Muscle of leg (tissue), 3 donors: ENCODE measurements at regions not wholly inside any gene's neighbourhood (a gene's known extent, or its start where the extent isn't known, plus 50 kb on each side); places are given as distances from the start of the nearest gene placed in this dataset.
A peak's percentile ranks its signal among the peaks of the same experiment; 100 is the strongest.

Experiments used
- DNase-seq: peaks from one replicate; pipeline ENCODE4 v3.0.0; 2013
- H3K27ac ChIP-seq: one replicate; pipeline ENCODE4 v1.5.1; 2013; ENCODE audit warnings: mild to moderate bottlenecking, low read length, control low read depth
- H3K27me3 ChIP-seq: one replicate; pipeline ENCODE4 v1.6.1; 2013; ENCODE audit warnings: low read length; ENCODE audit not compliant: control insufficient read depth, insufficient read depth
- H3K36me3 ChIP-seq: one replicate; pipeline ENCODE4 v1.6.1; 2013; ENCODE audit warnings: low read length; ENCODE audit not compliant: control insufficient read depth, insufficient read depth
- H3K4me1 ChIP-seq: one replicate; pipeline ENCODE4 v1.6.1; 2013; ENCODE audit warnings: low read length; ENCODE audit not compliant: control insufficient read depth, insufficient read depth
- H3K4me3 ChIP-seq: one replicate; pipeline ENCODE4 v1.5.1; 2013; ENCODE audit warnings: low read length, control low read depth
- H3K9me3 ChIP-seq: replicated peaks from 2 replicates; pipeline ENCODE4 v1.6.1; 2013; ENCODE audit warnings: low read depth, low read length; ENCODE audit not compliant: control insufficient read depth
- WGBS: methylation state at CpG from one replicate; pipeline ENCODE4 v1.1.5; 2013; ENCODE audit warnings: missing lambda C conversion rate; ENCODE audit not compliant: insufficient coverage; 5-methylcytosine and 5-hydroxymethylcytosine counted together

- H3K36me3 ChIP-seq, result peaks cover 29% of the 10 kb centered on the region
- peaks cover 5% of the 10 kb centered on the region for H3K27me3 ChIP-seq
- peaks cover 5% of the 10 kb centered on the region for H3K4me1 ChIP-seq
- no peak overlapping the region for H3K27ac ChIP-seq
- peak; percentile 85 for DNase-seq
- WGBS, result under 1% methylated on average over 51 of the region's 56 CpGs
- peak overlapping the region; percentile 52 for H3K4me3 ChIP-seq
- no peaks in the 10 kb centered on the region for H3K9me3 ChIP-seq
These were observed 172.8 kb upstream of the ZNF267 start for GRCh38 chr16:31700530-31701388.

- WGBS, result 63% methylated on average over 3 of the region's 3 CpGs
- Histone ChIP-seq H3K27me3 (peaks cover 5% of the 10 kb centered on the region), H3K36me3 (peaks cover 38% of the 10 kb centered on the region), H3K27ac (no peak overlapping the region), H3K9me3 (no peaks in the 10 kb centered on the region), H3K4me3 (no peak overlapping the region), H3K4me1 (peaks cover 5% of the 10 kb centered on the region)
- no peak for DNase-seq
These were observed 171.9 kb upstream of the ZNF267 start for GRCh38 chr16:31701734-31702133.

DNA sequence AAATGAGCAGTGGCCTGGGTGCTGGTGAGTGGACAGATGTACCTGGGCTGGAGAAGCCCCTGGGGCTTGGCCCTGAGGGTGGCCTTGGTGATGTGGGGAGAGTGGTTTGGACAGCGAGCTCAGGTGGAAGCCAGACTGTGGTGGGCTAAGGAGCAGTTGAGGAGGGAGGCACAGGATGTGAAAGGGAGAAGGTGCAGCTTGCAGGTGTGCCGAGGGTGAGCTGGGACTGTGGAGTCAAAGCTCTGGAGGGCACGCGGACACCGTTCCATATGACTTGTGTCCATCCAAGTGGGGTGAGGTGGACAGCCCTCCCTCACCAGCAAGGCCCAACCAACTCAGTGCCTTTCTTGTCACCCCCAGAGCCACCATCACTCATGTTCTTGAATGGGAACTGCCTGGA is 170.8 kb upstream of the ZNF267 start:
- H3K36me3 ChIP-seq, result peaks cover 48% of the 10 kb centered on the region
- H3K27me3 ChIP-seq, result peaks cover 5% of the 10 kb centered on the region
- WGBS, result 100% methylated on average over 4 of the region's 5 CpGs
- H3K9me3 ChIP-seq, result no peaks in the 10 kb centered on the region
- H3K4me1 ChIP-seq, result peaks cover 5% of the 10 kb centered on the region
- H3K4me3 ChIP-seq, result no peak overlapping the region
- H3K27ac ChIP-seq, result no peak overlapping the region
- no peak for DNase-seq

DNA sequence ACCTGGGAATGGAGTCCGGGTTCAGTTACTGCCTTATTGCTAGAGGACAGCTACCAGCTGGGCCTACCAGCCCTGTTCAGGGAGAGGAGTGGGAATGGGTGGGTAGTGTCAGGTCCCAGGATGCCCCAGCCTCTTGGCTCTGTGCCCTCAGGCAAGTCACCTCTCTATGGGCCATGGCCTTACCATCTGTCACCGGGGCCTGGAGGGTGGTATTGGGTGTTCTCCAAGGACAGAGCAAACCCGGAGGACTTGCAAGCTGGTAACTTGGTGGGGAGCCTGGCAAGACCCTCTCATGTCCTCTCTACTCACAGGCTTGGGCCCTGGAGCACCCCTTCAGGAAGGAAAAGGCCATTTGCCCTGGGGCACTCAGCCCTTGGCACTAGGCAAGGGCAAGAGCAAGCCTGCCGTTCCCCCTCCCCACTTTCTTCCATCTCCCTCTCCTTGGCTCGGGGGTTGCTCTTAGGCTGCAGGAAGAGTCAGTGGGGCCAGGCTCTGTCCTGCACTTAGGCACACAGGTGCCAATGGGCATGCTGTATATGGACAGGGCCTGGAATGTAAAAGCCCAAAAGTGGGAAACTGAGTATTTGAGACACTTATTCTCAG is 170.0 kb upstream of the ZNF267 start:
- DNase-seq, result no peak
- Histone ChIP-seq H3K4me3 (no peak overlapping the region), H3K36me3 (peaks cover 52% of the 10 kb centered on the region), H3K27ac (no peak overlapping the region), H3K9me3 (no peaks in the 10 kb centered on the region), H3K4me1 (peaks cover 5% of the 10 kb centered on the region), H3K27me3 (peaks cover 5% of the 10 kb centered on the region)
- 88% methylated on average over 1 of the region's 5 CpGs for WGBS

DNA sequence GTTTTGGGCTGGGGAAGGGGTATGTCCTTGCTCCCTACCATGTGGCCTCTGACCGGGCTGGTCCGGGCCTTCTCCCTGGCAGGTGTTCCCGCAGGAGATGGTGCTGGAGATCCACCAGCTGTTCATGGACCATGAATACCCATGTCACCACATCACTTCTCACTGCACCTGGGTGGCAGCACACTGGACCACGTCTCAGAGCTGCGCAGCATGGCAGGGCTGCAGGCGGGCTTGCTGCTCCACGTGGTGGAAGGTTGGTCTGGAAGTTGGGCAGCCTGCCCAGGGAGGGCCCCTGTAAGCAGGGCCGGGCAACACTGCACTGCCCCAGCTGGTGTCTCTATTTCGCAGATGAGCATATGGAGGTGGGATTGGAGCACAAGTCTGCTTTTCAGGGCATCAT is 169.5 kb upstream of the ZNF267 start:
- H3K4me3 ChIP-seq, result no peak overlapping the region
- H3K36me3 ChIP-seq, result peaks cover 53% of the 10 kb centered on the region
- H3K27me3 ChIP-seq, result peaks cover 3% of the 10 kb centered on the region
- no peak overlapping the region for H3K27ac ChIP-seq
- no peaks in the 10 kb centered on the region for H3K9me3 ChIP-seq
- DNase-seq, result no peak
- 85% methylated on average over 5 of the region's 9 CpGs for WGBS
- H3K4me1 ChIP-seq, result peaks cover 5% of the 10 kb centered on the region

- no peak overlapping the region for H3K27ac ChIP-seq
- H3K36me3 ChIP-seq, result peaks cover 54% of the 10 kb centered on the region
- 91% methylated on average over 5 of the region's 5 CpGs for WGBS
- H3K27me3 ChIP-seq, result no peaks in the 10 kb centered on the region
- H3K9me3 ChIP-seq, result no peaks in the 10 kb centered on the region
- no peak for DNase-seq
- H3K4me1 ChIP-seq, result peaks cover 3% of the 10 kb centered on the region
- H3K4me3 ChIP-seq, result no peak overlapping the region
These were observed 168.2 kb upstream of the ZNF267 start for GRCh38 chr16:31705371-31705770.

DNA sequence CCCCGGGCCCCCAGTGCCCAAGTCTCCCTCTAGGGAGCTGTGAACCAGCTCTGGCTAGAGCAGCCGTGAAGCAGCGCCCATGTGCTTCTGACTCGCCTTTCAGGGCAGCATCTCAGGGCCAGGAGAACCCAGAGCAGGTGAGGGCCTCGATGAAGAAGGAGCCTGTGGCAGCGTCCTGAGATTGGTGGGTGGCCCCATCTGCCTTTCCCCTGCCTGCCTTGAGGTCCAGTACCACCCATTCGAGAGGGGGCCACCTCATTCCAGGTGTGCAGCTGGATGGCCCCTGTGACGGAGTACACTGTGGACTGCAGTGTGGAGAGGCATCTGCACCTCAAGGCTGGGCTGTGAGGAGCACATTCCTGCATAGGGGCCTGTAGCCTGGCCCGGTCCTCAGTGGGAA is 167.3 kb upstream of the ZNF267 start:
- Histone ChIP-seq H3K9me3 (no peaks in the 10 kb centered on the region), H3K36me3 (peaks cover 54% of the 10 kb centered on the region), H3K4me1 (peaks cover 3% of the 10 kb centered on the region), H3K27me3 (no peaks in the 10 kb centered on the region), H3K4me3 (no peak overlapping the region), H3K27ac (no peak overlapping the region)
- WGBS, result 91% methylated on average over 7 of the region's 9 CpGs
- no peak for DNase-seq

- DNase-seq, result no peak
- WGBS, result no CpG with 5 or more reads among the region's 4 CpGs
- Histone ChIP-seq H3K36me3 (peaks cover 54% of the 10 kb centered on the region), H3K9me3 (no peaks in the 10 kb centered on the region), H3K27me3 (no peaks in the 10 kb centered on the region), H3K4me1 (no peaks in the 10 kb centered on the region), H3K27ac (no peak overlapping the region), H3K4me3 (no peak overlapping the region)
These were observed 166.7 kb upstream of the ZNF267 start for GRCh38 chr16:31706925-31707324.

GRCh38 chr16:31707743-31708335 is 165.8 kb upstream of the ZNF267 start:
- peaks cover 53% of the 10 kb centered on the region for H3K36me3 ChIP-seq
- over 99% methylated on average over 10 of the region's 10 CpGs for WGBS

GRCh38 chr16:31708348-31708747 is 165.3 kb upstream of the ZNF267 start:
- no peaks in the 10 kb centered on the region for H3K9me3 ChIP-seq
- H3K36me3 ChIP-seq, result peaks cover 49% of the 10 kb centered on the region
- no peaks in the 10 kb centered on the region for H3K27me3 ChIP-seq
- H3K27ac ChIP-seq, result no peak overlapping the region
- peaks cover 3% of the 10 kb centered on the region for H3K4me1 ChIP-seq
- WGBS, result 88% methylated on average over 3 of the region's 8 CpGs
- H3K4me3 ChIP-seq, result no peak overlapping the region
- no peak for DNase-seq

More at GRCh38 chr16:31707743-31708335, 165.8 kb upstream of the ZNF267 start:
- no peak for DNase-seq
- Histone ChIP-seq H3K27me3 (no peaks in the 10 kb centered on the region), H3K4me1 (peaks cover 2% of the 10 kb centered on the region), H3K4me3 (no peak overlapping the region), H3K9me3 (no peaks in the 10 kb centered on the region), H3K27ac (no peak overlapping the region)
